HEK293 (cell line): ENCODE measurements at regions not wholly inside any gene's neighbourhood (a gene's known extent, or its start where the extent isn't known, plus 50 kb on each side); places are given as distances from the start of the nearest gene placed in this dataset.

Experiments
- ZNF585B ChIP-seq: fragments of 450-650 bp; formaldehyde crosslinking; IDR thresholded peaks from 2 replicates; pipeline ENCODE4 v1.5.1; 2016; ENCODE audit warnings: missing biosample characterization, missing genetic modification characterization
- TF ChIP-seq, protein P1 (sequence below): fragments of 450-650 bp; formaldehyde crosslinking; IDR thresholded peaks from 2 replicates; pipeline ENCODE4 v1.5.1; 2016; ENCODE audit warnings: missing biosample characterization, missing genetic modification characterization

DNA sequence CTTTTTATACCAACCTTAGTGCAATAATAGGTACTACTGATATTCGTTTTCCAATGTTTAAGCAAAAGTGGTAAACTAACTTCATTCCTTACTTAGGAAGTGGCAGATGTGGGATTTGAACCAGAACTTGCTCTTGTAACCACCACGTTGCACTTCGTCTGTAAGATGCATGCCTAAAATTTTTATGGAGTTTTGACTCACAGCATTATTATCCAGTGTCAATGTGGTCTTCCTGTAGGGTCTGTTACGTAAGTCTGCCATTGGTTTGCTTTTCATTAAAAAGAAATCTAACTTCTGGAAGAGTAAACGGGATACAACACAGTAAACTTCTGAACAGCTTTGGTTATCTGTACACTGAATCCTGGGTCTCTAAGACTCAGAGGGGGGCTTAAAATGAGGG, 521.0 kb upstream of the WWC1 start:
- TF ChIP-seq ZNF585B (tag by site-specific recombination) = no peak
- TF ChIP-seq, protein P1, sequence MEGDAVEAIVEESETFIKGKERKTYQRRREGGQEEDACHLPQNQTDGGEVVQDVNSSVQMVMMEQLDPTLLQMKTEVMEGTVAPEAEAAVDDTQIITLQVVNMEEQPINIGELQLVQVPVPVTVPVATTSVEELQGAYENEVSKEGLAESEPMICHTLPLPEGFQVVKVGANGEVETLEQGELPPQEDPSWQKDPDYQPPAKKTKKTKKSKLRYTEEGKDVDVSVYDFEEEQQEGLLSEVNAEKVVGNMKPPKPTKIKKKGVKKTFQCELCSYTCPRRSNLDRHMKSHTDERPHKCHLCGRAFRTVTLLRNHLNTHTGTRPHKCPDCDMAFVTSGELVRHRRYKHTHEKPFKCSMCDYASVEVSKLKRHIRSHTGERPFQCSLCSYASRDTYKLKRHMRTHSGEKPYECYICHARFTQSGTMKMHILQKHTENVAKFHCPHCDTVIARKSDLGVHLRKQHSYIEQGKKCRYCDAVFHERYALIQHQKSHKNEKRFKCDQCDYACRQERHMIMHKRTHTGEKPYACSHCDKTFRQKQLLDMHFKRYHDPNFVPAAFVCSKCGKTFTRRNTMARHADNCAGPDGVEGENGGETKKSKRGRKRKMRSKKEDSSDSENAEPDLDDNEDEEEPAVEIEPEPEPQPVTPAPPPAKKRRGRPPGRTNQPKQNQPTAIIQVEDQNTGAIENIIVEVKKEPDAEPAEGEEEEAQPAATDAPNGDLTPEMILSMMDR (tag by site-specific recombination) = no peak
